ENCODE measurements at regions not wholly inside any gene's neighbourhood (a gene's known extent, or its start where the extent isn't known, plus 50 kb on each side); places are given as distances from the start of the nearest gene placed in this dataset.
"Not testable (repeated sequence)": the region's sequence is repeated elsewhere in the genome, so short reads cannot be mapped to it uniquely, and the experiment has no call there.

DNA sequence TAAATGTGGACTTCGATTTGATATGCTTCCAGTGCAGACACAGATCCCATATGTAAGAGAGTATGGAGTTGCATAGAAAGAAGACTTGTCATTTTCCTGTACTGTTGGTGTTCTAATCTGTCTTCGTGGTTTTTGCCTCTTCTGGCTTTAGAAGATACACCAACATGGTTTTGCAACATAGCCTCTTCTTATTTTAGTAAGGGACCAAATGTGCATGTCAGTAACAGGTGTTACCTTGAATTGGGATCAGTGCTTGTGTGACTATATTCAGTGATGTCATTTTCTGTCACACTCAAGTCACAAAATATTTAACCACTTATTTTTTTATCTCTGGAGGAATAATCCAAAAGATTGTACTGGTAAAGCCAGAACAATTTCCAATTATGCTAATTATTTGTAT is 140.4 kb downstream of the SNRPN start:
- H3K36me3 ChIP-seq = peaks cover 3 to 91% (median 37%) of the 10 kb centered on the region in 3 donors
- DNase-seq (no peak), FAIRE-seq (no peak), ATAC-seq (no peak)
- H3K4me3 ChIP-seq = no peak overlapping the region
- H3K27me3 ChIP-seq = no peaks in the 10 kb centered on the region
- 56 to 58% methylated on average over 2 of the region's 2 CpGs for WGBS, 2 donors
- TF ChIP-seq, protein P1, sequence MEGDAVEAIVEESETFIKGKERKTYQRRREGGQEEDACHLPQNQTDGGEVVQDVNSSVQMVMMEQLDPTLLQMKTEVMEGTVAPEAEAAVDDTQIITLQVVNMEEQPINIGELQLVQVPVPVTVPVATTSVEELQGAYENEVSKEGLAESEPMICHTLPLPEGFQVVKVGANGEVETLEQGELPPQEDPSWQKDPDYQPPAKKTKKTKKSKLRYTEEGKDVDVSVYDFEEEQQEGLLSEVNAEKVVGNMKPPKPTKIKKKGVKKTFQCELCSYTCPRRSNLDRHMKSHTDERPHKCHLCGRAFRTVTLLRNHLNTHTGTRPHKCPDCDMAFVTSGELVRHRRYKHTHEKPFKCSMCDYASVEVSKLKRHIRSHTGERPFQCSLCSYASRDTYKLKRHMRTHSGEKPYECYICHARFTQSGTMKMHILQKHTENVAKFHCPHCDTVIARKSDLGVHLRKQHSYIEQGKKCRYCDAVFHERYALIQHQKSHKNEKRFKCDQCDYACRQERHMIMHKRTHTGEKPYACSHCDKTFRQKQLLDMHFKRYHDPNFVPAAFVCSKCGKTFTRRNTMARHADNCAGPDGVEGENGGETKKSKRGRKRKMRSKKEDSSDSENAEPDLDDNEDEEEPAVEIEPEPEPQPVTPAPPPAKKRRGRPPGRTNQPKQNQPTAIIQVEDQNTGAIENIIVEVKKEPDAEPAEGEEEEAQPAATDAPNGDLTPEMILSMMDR (IDR thresholded peaks at IDR 0.05) = no peak
- H3K4me1 ChIP-seq = no peaks in the 10 kb centered on the region
- intact Hi-C loops (cut with DNase I) = no loop called here
- H3K27ac ChIP-seq = no peak overlapping the region
- H3K9me3 ChIP-seq = no peaks in the 10 kb centered on the region

DNA sequence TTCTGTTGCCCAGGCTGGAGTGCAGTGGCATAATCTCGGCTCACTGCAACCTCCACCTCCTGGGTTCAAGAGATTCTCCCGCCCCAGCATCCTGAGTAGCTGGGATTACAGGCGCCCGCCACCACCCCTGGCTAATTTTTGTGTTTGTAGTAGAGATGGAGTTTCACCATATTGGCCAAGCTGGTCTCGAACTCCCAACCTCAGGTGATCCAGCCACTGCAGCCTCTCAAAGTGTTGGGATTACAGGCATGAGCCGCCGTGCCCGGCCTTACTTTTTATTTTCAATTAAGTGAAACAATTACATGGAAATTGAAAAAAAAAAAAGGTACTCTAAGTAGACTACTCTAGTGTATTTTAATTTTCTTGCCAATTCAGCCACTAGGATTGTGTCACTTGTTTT is 145.2 kb downstream of the SNRPN start:
- H3K4me3 ChIP-seq; H3K9me3 ChIP-seq; H3K4me1 ChIP-seq; DNase-seq; FAIRE-seq; intact Hi-C loops (cut with DNase I); ATAC-seq; H3K27me3 ChIP-seq; H3K27ac ChIP-seq: not testable (repeated sequence)
- WGBS, 2 donors = 77 to 83% methylated on average over 8 of the region's 8 CpGs
- H3K36me3 ChIP-seq = peaks cover 3 to 81% (median 31%) of the 10 kb centered on the region in 3 donors

DNA sequence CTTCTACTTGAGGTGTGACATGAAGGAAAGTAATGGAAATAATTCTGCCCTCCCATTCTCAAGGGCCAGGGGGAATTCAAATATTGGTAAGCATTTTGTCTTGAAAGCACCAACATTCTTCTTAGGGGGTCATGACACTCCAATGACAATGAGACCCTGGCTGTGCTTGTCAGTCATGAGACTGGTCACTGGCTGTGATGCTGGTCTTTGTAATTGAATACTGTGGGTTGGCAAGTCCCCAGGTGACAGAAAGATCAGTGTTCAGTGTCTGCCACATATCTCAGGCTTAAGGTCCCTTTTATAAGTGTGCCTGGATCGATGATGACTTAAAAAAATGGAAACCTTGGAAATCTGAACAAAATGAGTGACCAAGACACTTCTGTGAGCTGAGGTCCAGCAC is 151.4 kb downstream of the SNRPN start:
- Histone ChIP-seq H3K9me3 (no peaks in the 10 kb centered on the region), H3K27ac (no peak overlapping the region)
- intact Hi-C loops (cut with DNase I) = no loop called here

DNA sequence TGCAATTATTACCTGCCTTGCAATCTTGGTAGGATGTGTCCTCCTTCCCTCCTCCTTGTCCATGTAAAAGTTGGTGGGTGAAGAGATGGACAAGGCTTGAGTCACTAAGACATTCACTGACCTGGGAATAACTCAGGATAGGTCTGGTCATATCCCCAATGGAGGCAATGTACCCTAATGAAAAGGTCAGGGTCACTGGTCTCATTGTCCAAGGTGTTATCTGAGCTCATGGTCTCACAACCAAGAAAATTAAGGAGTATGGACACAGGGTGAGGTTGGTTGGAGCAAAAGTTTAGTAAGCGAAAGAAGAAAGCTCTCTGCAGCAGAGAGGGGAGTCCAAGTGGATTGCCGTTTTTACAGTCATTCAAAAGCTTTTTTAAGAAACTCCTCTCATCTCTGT is 179.0 kb downstream of the SNRPN start:
- DNase-seq = no peak
- H3K9me3 ChIP-seq = no peaks in the 10 kb centered on the region
- intact Hi-C loops (cut with DNase I) = no loop called here
- FAIRE-seq = no peak
- no peak for ATAC-seq
- H3K4me1 ChIP-seq = no peaks in the 10 kb centered on the region
- no peaks in the 10 kb centered on the region for H3K36me3 ChIP-seq
- H3K27me3 ChIP-seq = peaks cover 0 to 2% (median 0%) of the 10 kb centered on the region in 4 donors
- no peak overlapping the region for H3K27ac ChIP-seq
- H3K4me3 ChIP-seq = no peak overlapping the region
- TF ChIP-seq, protein P1 (IDR thresholded peaks at IDR 0.05) = no peak
- 51 to 56% methylated on average over 2 of the region's 2 CpGs for WGBS, 2 donors

More for the DNA sequence above, 151.4 kb downstream of the SNRPN start:
- TF ChIP-seq, protein P1 (IDR thresholded peaks at IDR 0.05) = no peak
- no peak overlapping the region for H3K4me3 ChIP-seq
- FAIRE-seq (no peak), DNase-seq (no peak), ATAC-seq (no peak)
- no peaks in the 10 kb centered on the region for H3K4me1 ChIP-seq
- 45 to 58% methylated on average over 1 of the region's 1 CpG for WGBS, 2 donors
- peaks cover 0 to 84% (median 20%) of the 10 kb centered on the region in 3 donors for H3K36me3 ChIP-seq
- H3K27me3 ChIP-seq = no peaks in the 10 kb centered on the region

DNA sequence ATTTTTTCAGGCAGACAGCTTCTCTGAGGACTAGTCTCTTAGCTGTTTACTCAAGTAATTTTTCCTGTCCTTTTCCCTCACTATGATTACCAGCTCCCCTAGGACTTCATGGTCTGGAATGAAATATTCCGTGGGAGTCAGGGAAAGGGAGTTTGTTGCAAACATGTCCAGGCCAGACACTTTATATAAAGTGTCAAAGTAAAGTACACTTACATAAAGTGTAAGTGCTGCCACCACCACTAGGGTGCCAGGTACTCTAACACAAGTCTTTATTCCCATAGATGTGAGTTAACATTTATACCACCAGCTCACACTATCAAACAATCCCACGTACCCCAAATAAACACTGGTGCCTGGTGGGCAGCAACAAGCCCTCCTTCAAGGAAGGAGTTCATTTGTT is 179.8 kb downstream of the SNRPN start:
- Histone ChIP-seq H3K27me3 (peaks cover 0 to 2% (median 0%) of the 10 kb centered on the region in 4 donors), H3K9me3 (no peaks in the 10 kb centered on the region), H3K4me1 (no peaks in the 10 kb centered on the region), H3K27ac (no peak overlapping the region), H3K4me3 (no peak overlapping the region), H3K36me3 (no peaks in the 10 kb centered on the region)
- no peak for DNase-seq
- TF ChIP-seq, protein P1 (IDR thresholded peaks at IDR 0.05) = no peak
- no peak for ATAC-seq
- WGBS, 2 donors = 31 to 41% methylated on average over 2 of the region's 2 CpGs
- no peak for FAIRE-seq
- intact Hi-C loops (cut with DNase I) = no loop called here
